Cardiac fibroblast (primary cell): ENCODE measurements at regions not wholly inside any gene's neighbourhood (a gene's known extent, or its start where the extent isn't known, plus 50 kb on each side); places are given as distances from the start of the nearest gene placed in this dataset.
A peak's percentile ranks its signal among the peaks of the same experiment; 100 is the strongest.

Experiments used
- DNase-seq, 2 donors: peaks; one replicate each; pipeline versions ENCODE4 v3.0.0 to v3.0.0-alpha.2; 2010; ENCODE audit warnings: low read depth in 2 of 2
- H3K4me3 ChIP-seq, 2 donors: replicated peaks in 1 of 2; 1 replicate in 1 of 2; 2 replicates in 1 of 2; pipeline ENCODE4 v1.5.1; 2011; ENCODE audit warnings: low read depth in 2 of 2, low read length in 2 of 2, mild to moderate bottlenecking in 2 of 2, moderate library complexity in 1 of 2
- TF ChIP-seq, protein P1 (sequence below): IDR thresholded peaks from one replicate; pipeline ENCODE4 v1.5.1; 2011; ENCODE audit warnings: low read depth, mild to moderate bottlenecking, low read length, inconsistent platforms

GRCh38 chr17:36869856-36870719 is 67.2 kb upstream of the LHX1 start:
- TF ChIP-seq, protein P1, sequence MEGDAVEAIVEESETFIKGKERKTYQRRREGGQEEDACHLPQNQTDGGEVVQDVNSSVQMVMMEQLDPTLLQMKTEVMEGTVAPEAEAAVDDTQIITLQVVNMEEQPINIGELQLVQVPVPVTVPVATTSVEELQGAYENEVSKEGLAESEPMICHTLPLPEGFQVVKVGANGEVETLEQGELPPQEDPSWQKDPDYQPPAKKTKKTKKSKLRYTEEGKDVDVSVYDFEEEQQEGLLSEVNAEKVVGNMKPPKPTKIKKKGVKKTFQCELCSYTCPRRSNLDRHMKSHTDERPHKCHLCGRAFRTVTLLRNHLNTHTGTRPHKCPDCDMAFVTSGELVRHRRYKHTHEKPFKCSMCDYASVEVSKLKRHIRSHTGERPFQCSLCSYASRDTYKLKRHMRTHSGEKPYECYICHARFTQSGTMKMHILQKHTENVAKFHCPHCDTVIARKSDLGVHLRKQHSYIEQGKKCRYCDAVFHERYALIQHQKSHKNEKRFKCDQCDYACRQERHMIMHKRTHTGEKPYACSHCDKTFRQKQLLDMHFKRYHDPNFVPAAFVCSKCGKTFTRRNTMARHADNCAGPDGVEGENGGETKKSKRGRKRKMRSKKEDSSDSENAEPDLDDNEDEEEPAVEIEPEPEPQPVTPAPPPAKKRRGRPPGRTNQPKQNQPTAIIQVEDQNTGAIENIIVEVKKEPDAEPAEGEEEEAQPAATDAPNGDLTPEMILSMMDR = peak; percentile 22
- peak; percentile 39 to 64 for DNase-seq
- no peak overlapping the region for H3K4me3 ChIP-seq

DNA sequence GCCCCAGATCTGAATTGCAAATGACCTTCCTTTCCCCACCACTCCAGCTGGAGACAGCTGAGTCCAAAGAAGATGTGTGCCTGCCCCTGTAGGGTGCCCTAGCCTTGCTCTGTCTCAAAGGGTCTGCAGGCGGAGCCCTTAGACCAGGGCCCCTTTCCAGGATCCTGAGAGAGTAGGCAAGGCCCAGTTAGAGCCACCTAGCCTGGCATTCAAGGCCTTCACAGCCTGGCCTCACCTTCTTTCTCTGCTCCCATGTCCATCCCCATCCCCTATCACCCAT is 66.6 kb upstream of the LHX1 start:
- TF ChIP-seq, protein P1 = no peak
- no peak for DNase-seq
- H3K4me3 ChIP-seq = no peak overlapping the region

GRCh38 chr17:36875698-36876293 is 61.5 kb upstream of the LHX1 start:
- TF ChIP-seq, protein P1 = no peak
- no peak for DNase-seq
- no peak overlapping the region for H3K4me3 ChIP-seq

DNA sequence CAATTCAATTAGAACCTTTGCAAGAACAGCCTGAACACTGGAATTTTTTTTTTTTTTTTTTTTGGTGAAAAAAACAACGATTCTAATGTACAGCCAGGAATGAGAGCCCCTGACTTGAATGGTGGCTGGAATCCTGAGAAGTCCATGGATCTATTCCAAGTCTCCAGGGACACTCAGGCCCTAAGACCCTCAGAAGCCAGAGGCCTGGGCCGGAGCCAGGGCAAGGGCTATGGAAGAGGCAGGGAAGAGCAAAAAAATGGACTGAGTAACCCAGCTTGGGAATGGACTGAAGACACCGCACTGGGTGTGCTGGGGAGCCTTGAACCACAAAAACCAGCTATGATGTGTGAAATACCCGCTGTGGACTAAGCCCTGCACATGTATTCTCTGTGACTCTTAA is 60.3 kb upstream of the LHX1 start:
- no peak overlapping the region for H3K4me3 ChIP-seq
- DNase-seq = no peak
- TF ChIP-seq, protein P1 = no peak

- TF ChIP-seq, protein P1 = no peak
- H3K4me3 ChIP-seq = no peak overlapping the region
- peak; percentile 12 to 43 for DNase-seq
Observed at GRCh38 chr17:36877771-36878170, 59.5 kb upstream of the LHX1 start.

DNA sequence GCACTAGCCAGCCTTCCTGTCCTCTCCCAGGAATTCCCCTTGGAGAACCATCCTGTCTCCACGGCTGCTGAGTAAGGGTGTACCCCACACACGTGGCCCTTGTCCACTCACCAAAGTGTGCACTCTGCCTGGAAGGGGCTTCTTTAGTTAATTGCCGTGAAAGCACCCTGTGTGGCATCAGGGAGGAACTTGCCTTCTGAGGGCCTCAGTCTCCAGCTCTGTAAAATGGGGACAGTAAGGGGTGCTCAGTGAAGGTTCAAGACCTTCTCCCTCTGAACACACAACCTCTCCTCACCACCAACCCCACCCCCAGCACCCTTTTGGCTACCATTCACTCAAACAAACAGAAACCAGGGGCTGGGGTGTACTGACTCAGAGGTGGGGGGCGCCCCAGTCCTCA is 59.1 kb upstream of the LHX1 start:
- DNase-seq = no peak

More for the DNA sequence above, 59.1 kb upstream of the LHX1 start:
- no peak overlapping the region for H3K4me3 ChIP-seq
- TF ChIP-seq, protein P1 = no peak
